IPS-15b (cell line): ENCODE measurements at regions not wholly inside any gene's neighbourhood (a gene's known extent, or its start where the extent isn't known, plus 50 kb on each side); places are given as distances from the start of the nearest gene placed in this dataset.

Experiments used
- H3K27me3 ChIP-seq: one replicate; pipeline ENCODE4 v1.6.1; 2013; ENCODE audit warnings: low read length; ENCODE audit not compliant: control insufficient read depth, insufficient read depth
- H3K36me3 ChIP-seq: one replicate; pipeline ENCODE4 v1.6.1; 2013; ENCODE audit warnings: low read length; ENCODE audit not compliant: control insufficient read depth, insufficient read depth
- H3K4me1 ChIP-seq: one replicate; pipeline ENCODE4 v1.6.1; 2013; ENCODE audit warnings: mild to moderate bottlenecking, low read length; ENCODE audit not compliant: control insufficient read depth, insufficient read depth
- H3K4me3 ChIP-seq: one replicate; pipeline ENCODE4 v1.5.1; 2013; ENCODE audit warnings: low read depth, low read length
- H3K9ac ChIP-seq: one replicate; pipeline ENCODE4 v1.6.1; 2013; ENCODE audit warnings: low read depth, mild to moderate bottlenecking, low read length
- H3K9me3 ChIP-seq: one replicate; pipeline ENCODE4 v1.6.1; 2013; ENCODE audit warnings: mild to moderate bottlenecking, low read length; ENCODE audit not compliant: control insufficient read depth, insufficient read depth

- no peaks in the 10 kb centered on the region for H3K9me3 ChIP-seq
- H3K27me3 ChIP-seq: no peaks in the 10 kb centered on the region
- no peaks in the 10 kb centered on the region for H3K36me3 ChIP-seq
- no peak overlapping the region for H3K4me3 ChIP-seq
- H3K9ac ChIP-seq: no peak overlapping the region
- H3K4me1 ChIP-seq: no peaks in the 10 kb centered on the region
Measured at GRCh38 chr3:25137606-25138005, 290.5 kb upstream of the RARB start.

- no peaks in the 10 kb centered on the region for H3K36me3 ChIP-seq
- H3K4me1 ChIP-seq: no peaks in the 10 kb centered on the region
- H3K9me3 ChIP-seq: no peaks in the 10 kb centered on the region
- no peak overlapping the region for H3K9ac ChIP-seq
- no peak overlapping the region for H3K4me3 ChIP-seq
- H3K27me3 ChIP-seq: no peaks in the 10 kb centered on the region
Measured at GRCh38 chr3:25139267-25139666, 288.8 kb upstream of the RARB start.

GRCh38 chr3:25142609-25143355 is 285.3 kb upstream of the RARB start:
- Histone ChIP-seq H3K9ac (no peak overlapping the region), H3K27me3 (no peaks in the 10 kb centered on the region), H3K4me1 (no peaks in the 10 kb centered on the region), H3K36me3 (no peaks in the 10 kb centered on the region), H3K9me3 (no peaks in the 10 kb centered on the region), H3K4me3 (no peak overlapping the region)

GRCh38 chr3:25143356-25144025 is 284.6 kb upstream of the RARB start:
- no peaks in the 10 kb centered on the region for H3K4me1 ChIP-seq
- no peak overlapping the region for H3K4me3 ChIP-seq
- no peak overlapping the region for H3K9ac ChIP-seq
- no peaks in the 10 kb centered on the region for H3K9me3 ChIP-seq
- H3K36me3 ChIP-seq: no peaks in the 10 kb centered on the region
- H3K27me3 ChIP-seq: no peaks in the 10 kb centered on the region

- Histone ChIP-seq H3K36me3 (no peaks in the 10 kb centered on the region), H3K27me3 (no peaks in the 10 kb centered on the region), H3K4me3 (no peak overlapping the region), H3K4me1 (no peaks in the 10 kb centered on the region), H3K9ac (no peak overlapping the region), H3K9me3 (no peaks in the 10 kb centered on the region)
Measured at GRCh38 chr3:25144430-25144829, 283.6 kb upstream of the RARB start.

- Histone ChIP-seq H3K4me3 (no peak overlapping the region), H3K9me3 (no peaks in the 10 kb centered on the region), H3K9ac (no peak overlapping the region), H3K27me3 (no peaks in the 10 kb centered on the region), H3K36me3 (no peaks in the 10 kb centered on the region), H3K4me1 (no peaks in the 10 kb centered on the region)
Measured at GRCh38 chr3:25145176-25145575, 282.9 kb upstream of the RARB start.

- Histone ChIP-seq H3K27me3 (no peaks in the 10 kb centered on the region), H3K4me3 (no peak overlapping the region), H3K9ac (no peak overlapping the region), H3K36me3 (no peaks in the 10 kb centered on the region), H3K4me1 (peaks cover 8% of the 10 kb centered on the region), H3K9me3 (no peaks in the 10 kb centered on the region)
Measured at GRCh38 chr3:25150199-25150598, 277.9 kb upstream of the RARB start.

GRCh38 chr3:25151281-25151902 is 276.7 kb upstream of the RARB start:
- no peak overlapping the region for H3K9ac ChIP-seq
- H3K4me1 ChIP-seq: peaks cover 12% of the 10 kb centered on the region
- H3K27me3 ChIP-seq: no peaks in the 10 kb centered on the region
- H3K9me3 ChIP-seq: no peaks in the 10 kb centered on the region
- H3K36me3 ChIP-seq: no peaks in the 10 kb centered on the region
- H3K4me3 ChIP-seq: no peak overlapping the region

- Histone ChIP-seq H3K36me3 (no peaks in the 10 kb centered on the region), H3K4me1 (peaks cover 15% of the 10 kb centered on the region), H3K9ac (no peak overlapping the region), H3K9me3 (no peaks in the 10 kb centered on the region), H3K27me3 (no peaks in the 10 kb centered on the region), H3K4me3 (no peak overlapping the region)
Measured at GRCh38 chr3:25151903-25152295, 276.2 kb upstream of the RARB start.

GRCh38 chr3:25153136-25153535 is 274.9 kb upstream of the RARB start:
- H3K27me3 ChIP-seq: no peaks in the 10 kb centered on the region
- no peaks in the 10 kb centered on the region for H3K9me3 ChIP-seq
- no peak overlapping the region for H3K4me3 ChIP-seq
- H3K36me3 ChIP-seq: no peaks in the 10 kb centered on the region
- H3K9ac ChIP-seq: no peak overlapping the region
- peaks cover 21% of the 10 kb centered on the region for H3K4me1 ChIP-seq

GRCh38 chr3:25153561-25153960 is 274.5 kb upstream of the RARB start:
- H3K4me3 ChIP-seq: no peak overlapping the region
- no peak overlapping the region for H3K9ac ChIP-seq
- no peaks in the 10 kb centered on the region for H3K27me3 ChIP-seq
- no peaks in the 10 kb centered on the region for H3K9me3 ChIP-seq
- no peaks in the 10 kb centered on the region for H3K36me3 ChIP-seq
- H3K4me1 ChIP-seq: peaks cover 21% of the 10 kb centered on the region
